Uterus (tissue), 3 donors: ENCODE measurements at regions not wholly inside any gene's neighbourhood (a gene's known extent, or its start where the extent isn't known, plus 50 kb on each side); places are given as distances from the start of the nearest gene placed in this dataset.

Experiments used
- DNase-seq, 2 donors: peaks; one replicate each; pipeline ENCODE4 v3.0.0-alpha.2; 2019 to 2020
- H3K27ac ChIP-seq, 2 donors: fragments of 200-600 bp; sonication (generic); 1 replicate in 1 of 2; 2 replicates in 1 of 2; pipeline ENCODE4 v1.5.1; 2016 to 2018
- H3K27me3 ChIP-seq, 2 donors: fragments of 200-600 bp; sonication (generic); one replicate each; pipeline ENCODE4 v1.5.1; 2018 to 2019; ENCODE audit warnings: control low read depth in 1 of 2
- H3K36me3 ChIP-seq, 2 donors: fragments of 200-600 bp; sonication (generic); one replicate each; pipeline ENCODE4 v1.5.1; 2019; ENCODE audit warnings: control low read depth in 1 of 2
- H3K4me1 ChIP-seq, 2 donors: fragments of 200-600 bp; sonication (generic); one replicate each; pipeline ENCODE4 v1.5.1; 2018 to 2019; ENCODE audit warnings: control low read depth in 1 of 2
- H3K4me3 ChIP-seq, 2 donors: fragments of 200-600 bp; sonication (generic); 1 replicate in 1 of 2; 2 replicates in 1 of 2; pipeline ENCODE4 v1.5.1; 2018 to 2019; ENCODE audit warnings: mild to moderate bottlenecking in 1 of 2
- H3K9me3 ChIP-seq, 2 donors: fragments of 200-600 bp; sonication (generic); one replicate each; pipeline ENCODE4 v1.5.1; 2019; ENCODE audit warnings: control low read depth in 1 of 2
- CTCF ChIP-seq, 4 experiments: fragments of 200-600 bp in 2 of 4; fragments of 450-650 bp in 2 of 4; sonication (generic) in 2 of 4; IDR thresholded peaks; one replicate each; pipeline ENCODE4 v1.5.1; 2016 to 2019; ENCODE audit warnings: antibody characterized with exemption in 4 of 4, mild to moderate bottlenecking in 2 of 4, moderate library complexity in 1 of 4
- POLR2A ChIP-seq, 2 donors: fragments of 450-650 bp; IDR thresholded peaks; one replicate each; pipeline ENCODE4 v1.6.1; 2016; ENCODE audit warnings: antibody characterized with exemption in 2 of 2, mild to moderate bottlenecking in 1 of 2, moderate library complexity in 1 of 2
- intact Hi-C: fragments of 100-400 bp; cut with DNase I; formaldehyde crosslinking; loops from one replicate; pipeline ENCODE4 v1.15.1; 2023; ENCODE audit warnings: low total_unique reads
- donor health status: DM: yes; HTN: yes; CAD: no.

DNA sequence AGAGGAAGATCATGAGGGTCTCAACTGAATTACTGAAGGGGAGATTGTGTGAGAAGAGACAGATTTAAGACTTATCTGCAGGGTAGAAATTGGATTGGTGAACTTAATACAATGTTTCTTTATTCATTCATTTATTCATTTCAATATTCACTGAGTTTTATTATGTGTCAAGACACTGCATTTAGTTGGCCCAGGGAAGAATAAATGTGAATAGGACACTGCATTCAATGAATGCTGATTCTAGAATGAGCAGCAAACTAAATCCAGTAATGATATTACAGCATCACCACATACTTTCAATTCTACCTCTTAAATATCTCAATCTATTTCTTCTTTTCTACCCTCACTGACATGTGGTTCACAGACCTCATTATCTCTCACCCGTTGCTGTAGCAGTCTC is 149.0 kb upstream of the TACR1 start:
- intact Hi-C loops: no loop called here

GRCh38 chr2:75344146-75344545 is 144.8 kb upstream of the TACR1 start:
- Histone ChIP-seq H3K4me1 (no peaks in the 10 kb centered on the region), H3K4me3 (no peak overlapping the region), H3K36me3 (no peaks in the 10 kb centered on the region), H3K9me3 (no peaks in the 10 kb centered on the region), H3K27me3 (no peaks in the 10 kb centered on the region), H3K27ac (no peak overlapping the region)
- no peak for TF ChIP-seq POLR2A (IDR thresholded peaks at IDR 0.05)
- no peak for TF ChIP-seq CTCF (IDR thresholded peaks at IDR 0.05)
- DNase-seq: no peak
- intact Hi-C loops: no loop called here

More for the DNA sequence above, 149.0 kb upstream of the TACR1 start:
- Histone ChIP-seq H3K27ac (no peak overlapping the region), H3K9me3 (no peaks in the 10 kb centered on the region), H3K4me3 (no peak overlapping the region), H3K4me1 (no peaks in the 10 kb centered on the region), H3K27me3 (no peaks in the 10 kb centered on the region), H3K36me3 (no peaks in the 10 kb centered on the region)
- DNase-seq: no peak
- no peak for TF ChIP-seq POLR2A (IDR thresholded peaks at IDR 0.05)

DNA sequence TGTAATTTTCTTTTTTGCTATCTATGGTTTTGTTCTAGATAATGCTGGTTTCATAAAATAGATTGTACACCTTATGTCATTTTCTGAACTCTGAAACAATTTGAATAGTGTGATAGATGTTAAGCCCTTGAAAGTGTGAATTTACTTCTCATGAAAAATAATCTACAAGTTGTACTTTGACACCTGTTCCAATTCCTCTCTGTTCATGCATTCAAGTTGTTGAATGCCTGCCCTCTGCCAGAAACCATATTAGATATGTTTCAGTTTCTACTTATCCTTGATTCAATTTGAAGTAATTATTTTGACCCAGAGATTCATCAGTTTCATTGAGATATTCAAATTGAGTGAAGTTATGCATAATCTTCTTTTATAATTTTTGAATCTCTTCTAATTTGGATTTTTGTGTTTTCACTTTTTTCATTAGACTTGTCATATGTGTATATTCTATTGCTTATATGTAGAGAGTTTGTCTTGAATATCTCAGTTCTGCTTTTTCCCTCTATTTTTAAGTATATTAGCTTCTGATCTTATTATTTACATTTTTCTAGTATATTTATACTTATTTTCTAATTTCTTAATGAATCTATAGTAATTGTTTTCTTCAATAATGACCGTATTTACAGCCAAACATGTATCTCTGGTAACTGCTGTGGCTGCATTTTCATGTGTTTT is 143.3 kb upstream of the TACR1 start:
- intact Hi-C loops: no loop called here
- H3K4me1 ChIP-seq: no peaks in the 10 kb centered on the region
- no peak overlapping the region for H3K27ac ChIP-seq
- H3K4me3 ChIP-seq: no peak overlapping the region
- no peak for TF ChIP-seq POLR2A (IDR thresholded peaks at IDR 0.05)
- no peak for TF ChIP-seq CTCF (IDR thresholded peaks at IDR 0.05)
- no peak for DNase-seq
- H3K36me3 ChIP-seq: no peaks in the 10 kb centered on the region
- H3K27me3 ChIP-seq: no peaks in the 10 kb centered on the region
- H3K9me3 ChIP-seq: no peaks in the 10 kb centered on the region

DNA sequence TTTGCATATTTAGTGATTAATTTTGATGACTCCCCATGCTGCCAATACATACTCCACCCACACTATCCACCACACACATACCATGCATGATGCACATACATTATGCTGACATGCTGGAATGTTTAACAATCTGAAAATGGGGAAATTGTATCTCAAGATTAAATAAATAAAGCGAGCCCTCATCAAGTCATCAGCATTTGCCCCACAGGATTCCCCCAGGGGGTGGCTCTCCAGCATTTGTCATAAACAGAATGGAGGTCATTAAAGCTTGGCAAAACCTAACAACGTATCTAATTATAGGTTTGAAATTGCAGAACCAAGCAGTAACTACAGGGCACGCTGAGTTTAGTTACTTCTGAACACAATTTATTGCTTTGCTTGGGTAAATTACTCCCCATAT is 141.2 kb upstream of the TACR1 start:
- DNase-seq: no peak
- Histone ChIP-seq H3K36me3 (no peaks in the 10 kb centered on the region), H3K27ac (no peak overlapping the region), H3K4me1 (no peaks in the 10 kb centered on the region), H3K4me3 (no peak overlapping the region), H3K9me3 (no peaks in the 10 kb centered on the region), H3K27me3 (no peaks in the 10 kb centered on the region)
- TF ChIP-seq CTCF (IDR thresholded peaks at IDR 0.05): no peak
- TF ChIP-seq POLR2A (IDR thresholded peaks at IDR 0.05): no peak
- intact Hi-C loops: no loop called here

- H3K4me1 ChIP-seq: no peaks in the 10 kb centered on the region
- no peak overlapping the region for H3K27ac ChIP-seq
- DNase-seq: no peak
- no peak for TF ChIP-seq POLR2A (IDR thresholded peaks at IDR 0.05)
- TF ChIP-seq CTCF (IDR thresholded peaks at IDR 0.05): no peak
- H3K36me3 ChIP-seq: no peaks in the 10 kb centered on the region
- no peak overlapping the region for H3K4me3 ChIP-seq
- intact Hi-C loops: no loop called here
- no peaks in the 10 kb centered on the region for H3K27me3 ChIP-seq
- H3K9me3 ChIP-seq: no peaks in the 10 kb centered on the region
Measured at GRCh38 chr2:75338461-75338860, 139.1 kb upstream of the TACR1 start.

DNA sequence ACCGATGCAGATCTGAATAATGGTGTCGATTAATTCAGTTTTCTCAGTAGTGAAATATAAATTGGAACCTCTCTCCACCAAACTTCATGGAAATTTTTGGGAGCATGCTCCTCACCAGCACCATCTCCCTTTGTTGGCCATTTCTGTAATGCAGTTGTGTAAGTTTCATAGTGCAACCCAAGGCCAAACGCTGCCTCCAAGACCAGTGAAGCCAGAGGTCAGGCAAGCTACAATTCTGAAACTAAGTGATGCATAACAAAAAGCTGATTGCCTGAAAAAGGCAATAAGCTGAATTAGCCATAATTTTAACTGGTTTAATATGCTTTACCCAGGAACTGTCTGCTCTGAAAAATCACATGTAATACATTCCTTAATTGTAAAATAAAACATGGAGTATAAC is 138.3 kb upstream of the TACR1 start:
- Histone ChIP-seq H3K4me1 (no peaks in the 10 kb centered on the region), H3K27ac (no peak overlapping the region), H3K27me3 (no peaks in the 10 kb centered on the region), H3K4me3 (no peak overlapping the region), H3K36me3 (no peaks in the 10 kb centered on the region), H3K9me3 (no peaks in the 10 kb centered on the region)
- intact Hi-C loops: no loop called here
- no peak for TF ChIP-seq CTCF (IDR thresholded peaks at IDR 0.05)
- TF ChIP-seq POLR2A (IDR thresholded peaks at IDR 0.05): no peak
- DNase-seq: no peak
